ENCODE measurements at regions not wholly inside any gene's neighbourhood (a gene's known extent, or its start where the extent isn't known, plus 50 kb on each side); places are given as distances from the start of the nearest gene placed in this dataset.

- no peak for DNase-seq
Observed at GRCh38 chr5:164051745-164052144, 546.3 kb downstream of the MAT2B start.

- DNase-seq: no peak
Observed at GRCh38 chr5:164052536-164053093, 547.2 kb downstream of the MAT2B start.

GRCh38 chr5:164053123-164053522 lies 547.7 kb downstream of the MAT2B start:
- DNase-seq: no peak

- DNase-seq: no peak
Observed at GRCh38 chr5:164054461-164054860, 549.0 kb downstream of the MAT2B start.

GRCh38 chr5:164057121-164057520 lies 551.7 kb downstream of the MAT2B start:
- no peak for DNase-seq

GRCh38 chr5:164058621-164059020 lies 553.2 kb downstream of the MAT2B start:
- DNase-seq: no peak

GRCh38 chr5:164059471-164059870 lies 554.1 kb downstream of the MAT2B start:
- no peak for DNase-seq

GRCh38 chr5:164060786-164061355 lies 555.5 kb downstream of the MAT2B start:
- DNase-seq: no peak

GRCh38 chr5:164062304-164062703 lies 556.9 kb downstream of the MAT2B start:
- DNase-seq: no peak

GRCh38 chr5:164065266-164065665 lies 559.8 kb downstream of the MAT2B start:
- no peak for DNase-seq

GRCh38 chr5:164071671-164072070 lies 566.3 kb downstream of the MAT2B start:
- no peak for DNase-seq

GRCh38 chr5:164073081-164073480 lies 567.7 kb downstream of the MAT2B start:
- DNase-seq: no peak

GRCh38 chr5:164076556-164076955 lies 571.1 kb downstream of the MAT2B start:
- no peak for DNase-seq

- no peak for DNase-seq
Observed at GRCh38 chr5:164090358-164090757, 584.9 kb downstream of the MAT2B start.

GRCh38 chr5:164091836-164092235 lies 586.4 kb downstream of the MAT2B start:
- no peak for DNase-seq

- no peak for DNase-seq
Observed at GRCh38 chr5:164094291-164094690, 588.9 kb downstream of the MAT2B start.

GRCh38 chr5:164097749-164098148 lies 592.3 kb downstream of the MAT2B start:
- DNase-seq: no peak

GRCh38 chr5:164098531-164098930 lies 593.1 kb downstream of the MAT2B start:
- DNase-seq: no peak

- no peak for DNase-seq
Observed at GRCh38 chr5:164098979-164099378, 593.6 kb downstream of the MAT2B start.

- no peak for DNase-seq
Observed at GRCh38 chr5:164115420-164115819, 610.0 kb downstream of the MAT2B start.

- DNase-seq: no peak
Observed at GRCh38 chr5:164119806-164120447, 614.5 kb downstream of the MAT2B start.

GRCh38 chr5:164127527-164127926 lies 622.1 kb downstream of the MAT2B start:
- DNase-seq: no peak

- DNase-seq: no peak
Observed at GRCh38 chr5:164132358-164132757, 626.9 kb downstream of the MAT2B start.

GRCh38 chr5:164137095-164137494 lies 631.7 kb downstream of the MAT2B start:
- no peak for DNase-seq

- DNase-seq: no peak
Observed at GRCh38 chr5:164139423-164139822, 634.0 kb downstream of the MAT2B start.
